Fibroblast of skin of right biceps (primary cell): ENCODE measurements at regions not wholly inside any gene's neighbourhood (a gene's known extent, or its start where the extent isn't known, plus 50 kb on each side); places are given as distances from the start of the nearest gene placed in this dataset.
A peak's percentile ranks its signal among the peaks of the same experiment; 100 is the strongest.
"Not testable (repeated sequence)": the region's sequence is repeated elsewhere in the genome, so short reads cannot be mapped to it uniquely, and the experiment has no call there.

Experiments
- DNase-seq: peaks from one replicate; pipeline ENCODE4 v3.0.0-alpha.2; 2013

GRCh38 chr2:89160306-89160705 is 468.8 kb downstream of the RPIA start:
- DNase-seq = not testable (repeated sequence)

GRCh38 chr2:89161626-89162025 is 470.2 kb downstream of the RPIA start:
- DNase-seq = not testable (repeated sequence)

GRCh38 chr2:89170506-89171173 is 479.2 kb downstream of the RPIA start:
- not testable (repeated sequence) for DNase-seq

- not testable (repeated sequence) for DNase-seq
Observed at GRCh38 chr2:89171174-89171519, 479.7 kb downstream of the RPIA start.

GRCh38 chr2:89177004-89177403 is 485.5 kb downstream of the RPIA start:
- not testable (repeated sequence) for DNase-seq

GRCh38 chr2:89182221-89182620 is 490.7 kb downstream of the RPIA start:
- DNase-seq = not testable (repeated sequence)

GRCh38 chr2:89184746-89185145 is 493.3 kb downstream of the RPIA start:
- DNase-seq = not testable (repeated sequence)

- not testable (repeated sequence) for DNase-seq
Observed at GRCh38 chr2:89195636-89196251, 504.3 kb downstream of the RPIA start.

GRCh38 chr2:89196719-89197118 is 505.2 kb downstream of the RPIA start:
- DNase-seq = not testable (repeated sequence)

- not testable (repeated sequence) for DNase-seq
Observed at GRCh38 chr2:89198026-89198425, 506.6 kb downstream of the RPIA start.

- not testable (repeated sequence) for DNase-seq
Observed at GRCh38 chr2:89199453-89200246, 508.2 kb downstream of the RPIA start.

- DNase-seq = not testable (repeated sequence)
Observed at GRCh38 chr2:89200247-89200527, 508.7 kb downstream of the RPIA start.

GRCh38 chr2:89202518-89202917 is 511.0 kb downstream of the RPIA start:
- DNase-seq = not testable (repeated sequence)

GRCh38 chr2:89205153-89205552 is 513.7 kb downstream of the RPIA start:
- DNase-seq = peak; percentile 2

- DNase-seq = peak; percentile 79
Observed at GRCh38 chr2:89208144-89208932, 516.9 kb downstream of the RPIA start.

- DNase-seq = peak; percentile 9
Observed at GRCh38 chr2:89213151-89213550, 521.7 kb downstream of the RPIA start.

- DNase-seq = not testable (repeated sequence)
Observed at GRCh38 chr2:89213811-89214210, 522.3 kb downstream of the RPIA start.

GRCh38 chr2:89221474-89221873 is 530.0 kb downstream of the RPIA start:
- not testable (repeated sequence) for DNase-seq

GRCh38 chr2:89222063-89222732 is 530.7 kb downstream of the RPIA start:
- DNase-seq = not testable (repeated sequence)

- not testable (repeated sequence) for DNase-seq
Observed at GRCh38 chr2:89224803-89225202, 533.3 kb downstream of the RPIA start.

- DNase-seq = not testable (repeated sequence)
Observed at GRCh38 chr2:89229979-89230378, 538.5 kb downstream of the RPIA start.

- DNase-seq = not testable (repeated sequence)
Observed at GRCh38 chr2:89231241-89231640, 539.8 kb downstream of the RPIA start.
